B cell (primary cell): ENCODE measurements at regions not wholly inside any gene's neighbourhood (a gene's known extent, or its start where the extent isn't known, plus 50 kb on each side); places are given as distances from the start of the nearest gene placed in this dataset.

Experiments used
- ATAC-seq: fragments of 200-7000 bp; cut with Tn5 transposase; one replicate; pipeline ENCODE4 v1.10.0; 2021; ENCODE audit warnings: low read depth, mild to moderate bottlenecking, moderate number of reproducible peaks, moderate library complexity
- CTCF ChIA-PET: fragments of 350-600 bp; sonication (Branson Sonifier 250); formaldehyde crosslinking; loops from one replicate; lab custom pipeline; 2021; ENCODE audit warnings: antibody characterized with exemption, inconsistent platforms; lab: Charles Lee
- POLR2A ChIA-PET: fragments of 350-600 bp; sonication (Branson Sonifier 250); formaldehyde crosslinking; loops from one replicate; lab custom pipeline; 2021; ENCODE audit warnings: antibody characterized with exemption; lab: Charles Lee
- DNase-seq: peaks from one replicate; pipeline ENCODE4 v3.0.0; 2013
- H2AFZ ChIP-seq: 2 replicates; pipeline ENCODE4 v1.6.1; 2012; ENCODE audit warnings: mild to moderate bottlenecking, low read depth, low read length; ENCODE audit not compliant: insufficient read depth, poor library complexity, severe bottlenecking
- H3K27ac ChIP-seq, 2 donors: 1 replicate in 1 of 2; 2 replicates in 1 of 2; pipeline ENCODE4 v1.5.1; 2012 to 2013; ENCODE audit warnings: low read length in 2 of 2, mild to moderate bottlenecking in 2 of 2, moderate library complexity in 1 of 2
- H3K27me3 ChIP-seq, 4 experiments: fragments of 200-600 bp in 1 of 4; sonication (generic) in 1 of 4; replicated peaks in 1 of 4; 1 replicate in 2 of 4; 2 replicates in 2 of 4; pipeline versions ENCODE4 v1.6.1 to v1.7.0; 2013 to 2016; ENCODE audit warnings: low read length in 3 of 4, mild to moderate bottlenecking in 2 of 4, mixed read lengths in 1 of 4, moderate library complexity in 1 of 4; ENCODE audit not compliant: insufficient read depth in 4 of 4, control insufficient read depth in 3 of 4; ENCODE audit errors: control extremely low read depth in 1 of 4
- H3K36me3 ChIP-seq, 2 experiments: replicated peaks in 1 of 2; 1 replicate in 1 of 2; 2 replicates in 1 of 2; pipeline versions ENCODE4 v1.6.1 to v1.7.1; 2013; ENCODE audit warnings: low read length in 1 of 2; ENCODE audit not compliant: insufficient read depth in 2 of 2, control insufficient read depth in 1 of 2; ENCODE audit errors: control extremely low read depth in 1 of 2, extremely low read depth in 1 of 2
- H3K4me1 ChIP-seq, 2 donors: fragments of 200-600 bp in 1 of 2; sonication (generic) in 1 of 2; 1 replicate in 1 of 2; 2 replicates in 1 of 2; pipeline versions ENCODE4 v1.5.1 to v1.6.1; 2013 to 2017; ENCODE audit warnings: low read length in 2 of 2; ENCODE audit not compliant: control insufficient read depth in 2 of 2, insufficient read depth in 2 of 2
- H3K4me2 ChIP-seq: replicated peaks from 2 replicates; pipeline ENCODE3; 2012; ENCODE audit warnings: mild to moderate bottlenecking, low read depth, low read length; ENCODE audit not compliant: poor library complexity, severe bottlenecking
- H3K4me3 ChIP-seq, 5 experiments: fragments of 200-600 bp in 1 of 5; sonication (generic) in 1 of 5; 1 replicate in 3 of 5; 2 replicates in 2 of 5; pipeline versions ENCODE4 v1.5.1 to v1.7.0; 2011 to 2016; ENCODE audit warnings: low read length in 4 of 5, mild to moderate bottlenecking in 4 of 5, low read depth in 2 of 5, control low read depth in 1 of 5, moderate library complexity in 1 of 5; ENCODE audit not compliant: insufficient read depth in 1 of 5; ENCODE audit errors: control extremely low read depth in 1 of 5, extremely low read depth in 1 of 5
- H3K79me2 ChIP-seq: fragments of 200-600 bp; sonication (generic); one replicate; pipeline ENCODE4 v1.6.0; 2016; ENCODE audit warnings: low read length; ENCODE audit not compliant: control insufficient read depth, insufficient read depth
- H3K9ac ChIP-seq: fragments of 200-600 bp; sonication (generic); 2 replicates; pipeline ENCODE4 v1.6.1; 2017; ENCODE audit warnings: mild to moderate bottlenecking, low read length, moderate library complexity
- H3K9me3 ChIP-seq, 3 donors: one replicate each; pipeline versions ENCODE4 v1.6.1 to v1.7.1; 2013; ENCODE audit warnings: low read length in 2 of 3; ENCODE audit not compliant: control insufficient read depth in 2 of 3, insufficient read depth in 1 of 3; ENCODE audit errors: control extremely low read depth in 1 of 3
- H4K20me1 ChIP-seq: 2 replicates; pipeline ENCODE4 v1.6.0; 2012; ENCODE audit warnings: mild to moderate bottlenecking, low read length; ENCODE audit not compliant: insufficient read depth, control insufficient read depth, poor library complexity, severe bottlenecking
- H3K27ac Mint-ChIP-seq: one replicate; pipeline ENCODE4 v1.8.0; 2021; ENCODE audit warnings: mixed read lengths
- H3K27me3 Mint-ChIP-seq: one replicate; pipeline ENCODE4 v1.8.0; 2021; ENCODE audit warnings: mixed read lengths
- H3K4me1 Mint-ChIP-seq: one replicate; pipeline ENCODE4 v1.8.0; 2021; ENCODE audit warnings: mixed read lengths
- H3K4me3 Mint-ChIP-seq: one replicate; pipeline ENCODE4 v1.8.0; 2021; ENCODE audit warnings: mixed read lengths
- H3K9me3 Mint-ChIP-seq: one replicate; pipeline ENCODE4 v1.8.0; 2022; ENCODE audit warnings: mixed read lengths; ENCODE audit not compliant: insufficient read depth
- EZH2 ChIP-seq: IDR thresholded peaks from 2 replicates; pipeline ENCODE4 v1.6.1; 2012; ENCODE audit warnings: borderline replicate concordance, low read depth, mild to moderate bottlenecking, moderate library complexity, low read length; ENCODE audit not compliant: insufficient read depth, poor library complexity, severe bottlenecking
- WGBS: methylation state at CpG from one replicate; pipeline ENCODE4 v1.1.5; 2013; ENCODE audit warnings: missing lambda C conversion rate; ENCODE audit not compliant: insufficient coverage; 5-methylcytosine and 5-hydroxymethylcytosine counted together
- intact Hi-C: fragments of 100-400 bp; cut with micrococcal nuclease; formaldehyde crosslinking; loops from one replicate; pipeline ENCODE4 v1.10.0; 2022
- TF ChIP-seq, protein P1 (sequence below): fragments of 200-600 bp; IDR thresholded peaks from one replicate; pipeline ENCODE4 v1.8.0; 2022; ENCODE audit warnings: antibody characterized with exemption, mild to moderate bottlenecking

- ChIA-PET POLR2A (no interaction called here), CTCF (no interaction called here)
- no peaks in the 10 kb centered on the region for H3K27me3 ChIP-seq
Observed at GRCh38 chr5:117947836-117948235, 1040.5 kb downstream of the DTWD2 start.

GRCh38 chr5:117947121-117947520 is 1041.2 kb downstream of the DTWD2 start:
- Histone ChIP-seq H4K20me1 (no peaks in the 10 kb centered on the region), H3K27me3 (no peaks in the 10 kb centered on the region), H3K9ac (no peak overlapping the region), H3K4me1 (no peaks in the 10 kb centered on the region), H3K79me2 (no peaks in the 10 kb centered on the region), H3K4me3 (no peak overlapping the region), H2AFZ (no peak overlapping the region), H3K27ac (no peak overlapping the region), H3K9me3 (peaks cover 0 to 1% (median 0%) of the 10 kb centered on the region in 3 donors), H3K4me2 (no peak overlapping the region), H3K36me3 (no peaks in the 10 kb centered on the region)
- ChIA-PET POLR2A (no interaction called here), CTCF (no interaction called here)
- Mint-ChIP-seq H3K4me3 (no peak overlapping the region), H3K27ac (no peak overlapping the region), H3K9me3 (peaks cover 3% of the 10 kb centered on the region), H3K27me3 (no peaks in the 10 kb centered on the region), H3K4me1 (no peaks in the 10 kb centered on the region)
- ATAC-seq (no peak), DNase-seq (no peak)
- intact Hi-C loops: no loop called here
- WGBS: 100% methylated on average over 1 of the region's 2 CpGs
- no peak for TF ChIP-seq EZH2
- TF ChIP-seq, protein P1, sequence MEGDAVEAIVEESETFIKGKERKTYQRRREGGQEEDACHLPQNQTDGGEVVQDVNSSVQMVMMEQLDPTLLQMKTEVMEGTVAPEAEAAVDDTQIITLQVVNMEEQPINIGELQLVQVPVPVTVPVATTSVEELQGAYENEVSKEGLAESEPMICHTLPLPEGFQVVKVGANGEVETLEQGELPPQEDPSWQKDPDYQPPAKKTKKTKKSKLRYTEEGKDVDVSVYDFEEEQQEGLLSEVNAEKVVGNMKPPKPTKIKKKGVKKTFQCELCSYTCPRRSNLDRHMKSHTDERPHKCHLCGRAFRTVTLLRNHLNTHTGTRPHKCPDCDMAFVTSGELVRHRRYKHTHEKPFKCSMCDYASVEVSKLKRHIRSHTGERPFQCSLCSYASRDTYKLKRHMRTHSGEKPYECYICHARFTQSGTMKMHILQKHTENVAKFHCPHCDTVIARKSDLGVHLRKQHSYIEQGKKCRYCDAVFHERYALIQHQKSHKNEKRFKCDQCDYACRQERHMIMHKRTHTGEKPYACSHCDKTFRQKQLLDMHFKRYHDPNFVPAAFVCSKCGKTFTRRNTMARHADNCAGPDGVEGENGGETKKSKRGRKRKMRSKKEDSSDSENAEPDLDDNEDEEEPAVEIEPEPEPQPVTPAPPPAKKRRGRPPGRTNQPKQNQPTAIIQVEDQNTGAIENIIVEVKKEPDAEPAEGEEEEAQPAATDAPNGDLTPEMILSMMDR: no peak

More at GRCh38 chr5:117947836-117948235, 1040.5 kb downstream of the DTWD2 start:
- Histone ChIP-seq H3K9ac (no peak overlapping the region), H2AFZ (no peak overlapping the region), H3K4me1 (no peaks in the 10 kb centered on the region), H3K4me3 (no peak overlapping the region), H3K79me2 (no peaks in the 10 kb centered on the region), H3K4me2 (no peak overlapping the region), H3K9me3 (peaks cover 0 to 2% (median 0%) of the 10 kb centered on the region in 3 donors), H3K27ac (no peak overlapping the region), H3K36me3 (no peaks in the 10 kb centered on the region), H4K20me1 (no peaks in the 10 kb centered on the region)
- no CpG with 5 or more reads among the region's 2 CpGs for WGBS
- H3K9me3 Mint-ChIP-seq: peaks cover 3% of the 10 kb centered on the region
- no peak for ATAC-seq
- TF ChIP-seq, protein P1: no peak
- TF ChIP-seq EZH2: no peak
- intact Hi-C loops: no loop called here
- H3K27ac Mint-ChIP-seq: no peak overlapping the region
- no peaks in the 10 kb centered on the region for H3K27me3 Mint-ChIP-seq
- no peaks in the 10 kb centered on the region for H3K4me1 Mint-ChIP-seq
- no peak overlapping the region for H3K4me3 Mint-ChIP-seq
- DNase-seq: no peak
